Limb (tissue), 2 donors: ENCODE measurements at regions not wholly inside any gene's neighbourhood (a gene's known extent, or its start where the extent isn't known, plus 50 kb on each side); places are given as distances from the start of the nearest gene placed in this dataset.

Experiments
- DNase-seq, 2 donors: peaks; one replicate each; pipeline ENCODE4 v3.0.0-alpha.2; 2016; ENCODE audit errors: extremely low spot score in 2 of 2

GRCh38 chr18:77444385-77444784, 194.7 kb downstream of the GALR1 start:
- no peak for DNase-seq

GRCh38 chr18:77448046-77448445, 198.4 kb downstream of the GALR1 start:
- no peak for DNase-seq

GRCh38 chr18:77455004-77455403, 205.4 kb downstream of the GALR1 start:
- DNase-seq = no peak

GRCh38 chr18:77457681-77458080, 208.0 kb downstream of the GALR1 start:
- DNase-seq = no peak

- DNase-seq = no peak
Observed at GRCh38 chr18:77461062-77461688, 211.5 kb downstream of the GALR1 start.

GRCh38 chr18:77464917-77465316, 215.3 kb downstream of the GALR1 start:
- DNase-seq = no peak

- DNase-seq = no peak
Observed at GRCh38 chr18:77466890-77467289, 217.2 kb downstream of the GALR1 start.

GRCh38 chr18:77469131-77469530, 219.5 kb downstream of the GALR1 start:
- DNase-seq = no peak

GRCh38 chr18:77470569-77471413, 221.1 kb downstream of the GALR1 start:
- DNase-seq = no peak

GRCh38 chr18:77472509-77472908, 222.9 kb downstream of the GALR1 start:
- no peak for DNase-seq

- DNase-seq = peak in 1 of 2 donors; percentile 37
Observed at GRCh38 chr18:77478646-77479442, 229.2 kb downstream of the GALR1 start.

- DNase-seq = no peak
Observed at GRCh38 chr18:77481541-77481940, 231.9 kb downstream of the GALR1 start.

- DNase-seq = no peak
Observed at GRCh38 chr18:77482190-77483085, 232.8 kb downstream of the GALR1 start.

- DNase-seq = no peak
Observed at GRCh38 chr18:77486985-77487384, 237.3 kb downstream of the GALR1 start.

GRCh38 chr18:77487951-77488740, 238.5 kb downstream of the GALR1 start:
- DNase-seq = no peak

- DNase-seq = no peak
Observed at GRCh38 chr18:77495079-77495478, 245.4 kb downstream of the GALR1 start.

GRCh38 chr18:77495982-77496690, 246.5 kb downstream of the GALR1 start:
- no peak for DNase-seq

- no peak for DNase-seq
Observed at GRCh38 chr18:77501266-77501665, 251.6 kb downstream of the GALR1 start.

GRCh38 chr18:77505499-77505898, 255.9 kb downstream of the GALR1 start:
- DNase-seq = no peak

GRCh38 chr18:77512152-77512551, 262.5 kb downstream of the GALR1 start:
- DNase-seq = no peak
